Cardiac muscle cell (in vitro differentiated cells and primary cell): ENCODE measurements at regions not wholly inside any gene's neighbourhood (a gene's known extent, or its start where the extent isn't known, plus 50 kb on each side); places are given as distances from the start of the nearest gene placed in this dataset.

ENCODE experiments used
- DNase-seq, 2 donors: peaks; one replicate each; pipeline versions ENCODE4 v3.0.0 to v3.0.0-alpha.2; 2010 to 2017; ENCODE audit warnings: low read depth in 1 of 2, low spot score in 1 of 2
- H3K27ac ChIP-seq: fragments of 200-600 bp; sonication (generic); 2 replicates; pipeline ENCODE4 v1.5.1; 2016
- H3K27me3 ChIP-seq: fragments of 200-600 bp; sonication (generic); 2 replicates; pipeline ENCODE4 v1.6.0; 2016; ENCODE audit warnings: control low read depth
- H3K36me3 ChIP-seq: fragments of 200-600 bp; sonication (generic); 2 replicates; pipeline ENCODE4 v1.5.1; 2016; ENCODE audit warnings: control low read depth
- H3K4me1 ChIP-seq: fragments of 200-600 bp; sonication (generic); 2 replicates; pipeline ENCODE4 v1.8.1; 2017; ENCODE audit warnings: low read depth, mild to moderate bottlenecking, mixed run types
- H3K4me3 ChIP-seq: fragments of 200-600 bp; sonication (generic); 2 replicates; pipeline ENCODE4 v1.5.1; 2016; ENCODE audit warnings: mild to moderate bottlenecking
- H3K9me3 ChIP-seq: fragments of 200-600 bp; sonication (generic); 2 replicates; pipeline ENCODE4 v1.5.1; 2017; ENCODE audit warnings: low read depth, mild to moderate bottlenecking, control low read depth
- CTCF ChIP-seq: IDR thresholded peaks from 2 replicates; pipeline ENCODE4 v1.5.1; 2012; ENCODE audit warnings: low read depth, mild to moderate bottlenecking, low read length

GRCh38 chr1:162976628-162977027, 92.5 kb upstream of the RGS4 start:
- Histone ChIP-seq H3K27me3 (no peaks in the 10 kb centered on the region), H3K9me3 (no peaks in the 10 kb centered on the region), H3K36me3 (no peaks in the 10 kb centered on the region), H3K4me3 (no peak overlapping the region), H3K4me1 (no peaks in the 10 kb centered on the region), H3K27ac (no peak overlapping the region)
- no peak for DNase-seq
- no peak for TF ChIP-seq CTCF

DNA sequence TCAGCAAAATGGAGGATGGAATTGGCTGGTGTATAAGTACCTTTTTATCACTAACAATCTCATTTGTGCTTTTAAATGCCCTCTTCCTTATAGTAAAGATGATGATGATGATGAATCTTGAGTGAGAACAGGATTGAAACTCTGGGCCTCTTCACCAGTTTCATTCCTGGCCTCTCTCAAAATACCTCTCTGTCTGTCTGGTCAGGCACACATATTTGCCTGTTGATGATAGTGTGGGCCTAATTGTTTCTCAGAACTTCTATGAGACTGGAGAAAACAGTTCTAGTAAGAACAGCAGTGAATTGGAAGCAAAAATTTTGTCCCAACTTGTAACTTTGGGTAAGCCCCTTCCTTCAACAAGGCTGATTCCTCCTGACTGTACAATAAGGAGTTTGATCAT, 94.4 kb upstream of the RGS4 start:
- Histone ChIP-seq H3K9me3 (no peaks in the 10 kb centered on the region), H3K27me3 (no peaks in the 10 kb centered on the region), H3K36me3 (no peaks in the 10 kb centered on the region), H3K4me1 (peaks cover 5% of the 10 kb centered on the region), H3K4me3 (no peak overlapping the region), H3K27ac (no peak overlapping the region)
- no peak for DNase-seq
- no peak for TF ChIP-seq CTCF

DNA sequence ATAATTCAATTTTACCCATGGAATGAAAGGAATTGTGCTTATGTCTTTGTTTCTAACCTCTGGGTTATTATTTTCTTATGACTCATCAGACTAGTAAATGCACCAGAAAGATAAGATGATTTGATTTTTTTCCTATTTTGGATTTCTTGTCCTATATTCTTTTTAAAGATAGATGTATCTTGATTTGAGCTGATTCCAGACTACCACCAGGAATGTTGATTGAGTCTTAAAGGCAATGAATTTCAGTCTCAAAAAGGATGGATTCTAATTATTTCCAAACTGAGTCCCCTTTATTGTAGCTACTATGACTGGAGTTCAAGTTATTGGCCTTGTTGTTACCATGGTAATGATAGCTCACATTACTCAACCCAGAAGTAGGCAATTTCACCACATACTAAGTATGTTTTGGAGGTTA, 95.8 kb upstream of the RGS4 start:
- H3K4me1 ChIP-seq: peaks cover 5% of the 10 kb centered on the region
- peak in 1 of 2 donors; percentile 88 for DNase-seq
- H3K27ac ChIP-seq: no peak overlapping the region
- H3K9me3 ChIP-seq: no peaks in the 10 kb centered on the region
- no peaks in the 10 kb centered on the region for H3K27me3 ChIP-seq
- no peaks in the 10 kb centered on the region for H3K36me3 ChIP-seq
- TF ChIP-seq CTCF: no peak
- H3K4me3 ChIP-seq: no peak overlapping the region

GRCh38 chr1:162972773-162973172, 96.4 kb upstream of the RGS4 start:
- peak in 1 of 2 donors; percentile 37 for DNase-seq
- Histone ChIP-seq H3K27ac (no peak overlapping the region), H3K4me3 (no peak overlapping the region), H3K4me1 (peaks cover 5% of the 10 kb centered on the region), H3K36me3 (no peaks in the 10 kb centered on the region), H3K9me3 (no peaks in the 10 kb centered on the region), H3K27me3 (no peaks in the 10 kb centered on the region)
- TF ChIP-seq CTCF: no peak

- no peak for DNase-seq
- no peaks in the 10 kb centered on the region for H3K9me3 ChIP-seq
- H3K4me1 ChIP-seq: peaks cover 5% of the 10 kb centered on the region
- no peak overlapping the region for H3K27ac ChIP-seq
- no peak for TF ChIP-seq CTCF
- no peaks in the 10 kb centered on the region for H3K27me3 ChIP-seq
- H3K4me3 ChIP-seq: no peak overlapping the region
- H3K36me3 ChIP-seq: no peaks in the 10 kb centered on the region
These were observed 99.1 kb upstream of the RGS4 start for GRCh38 chr1:162970021-162970420.

DNA sequence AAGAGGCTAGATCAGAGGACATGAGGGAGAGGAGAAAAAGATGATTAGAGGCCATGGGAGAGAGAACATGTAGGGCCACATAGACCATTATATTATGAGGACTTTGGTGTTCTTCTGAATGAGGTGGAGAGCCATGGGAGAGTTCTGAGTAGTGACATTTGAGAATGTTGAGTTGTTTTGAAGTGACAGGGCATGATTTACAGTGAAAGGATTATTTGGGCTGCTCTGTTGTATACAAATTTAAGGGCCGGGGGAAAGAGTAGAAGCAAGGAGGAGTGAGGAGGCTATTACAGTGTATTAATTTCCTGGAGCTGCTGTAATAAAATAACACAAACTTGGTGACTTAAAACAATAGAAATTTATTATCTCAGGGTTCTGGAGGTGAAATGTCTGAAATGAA, 102.5 kb upstream of the RGS4 start:
- DNase-seq: no peak
- Histone ChIP-seq H3K27me3 (no peaks in the 10 kb centered on the region), H3K27ac (no peak overlapping the region), H3K4me1 (peaks cover 5% of the 10 kb centered on the region), H3K9me3 (no peaks in the 10 kb centered on the region), H3K4me3 (no peak overlapping the region), H3K36me3 (no peaks in the 10 kb centered on the region)
- TF ChIP-seq CTCF: no peak
